AML-193 (cell line): ENCODE measurements at regions not wholly inside any gene's neighbourhood (a gene's known extent, or its start where the extent isn't known, plus 50 kb on each side); places are given as distances from the start of the nearest gene placed in this dataset.

Source experiments
- DNase-seq, 2 experiments: peaks; one replicate each; lab custom pipeline; 2025; lab: John Stamatoyannopoulos, UW

DNA sequence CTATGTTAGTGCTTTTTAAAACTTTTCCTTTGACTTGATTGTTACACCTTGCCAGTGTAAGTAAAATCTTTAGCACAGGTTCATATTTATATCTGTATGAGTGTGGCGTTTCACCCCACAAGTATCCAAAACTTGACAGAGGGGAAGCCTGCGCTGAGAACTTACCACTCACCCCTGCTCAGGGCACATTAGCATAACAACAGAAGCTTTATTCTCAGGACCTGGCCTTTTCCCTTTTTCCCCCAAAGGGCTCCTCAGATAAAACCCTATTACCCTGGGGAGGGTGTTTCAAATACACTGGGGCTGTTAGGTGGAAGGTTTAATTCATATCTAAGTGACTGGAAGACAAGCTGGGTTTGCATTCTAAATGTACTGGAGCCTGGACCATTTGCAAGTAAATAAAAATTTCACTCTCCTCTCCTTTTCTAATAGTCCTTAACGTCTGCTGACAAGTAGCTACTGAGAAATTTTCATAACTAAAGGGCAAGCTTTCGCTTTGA is 276.6 kb downstream of the RNF152 start:
- no peak for DNase-seq

GRCh38 chr18:61612517-61612916 is 279.3 kb downstream of the CDH20 start:
- no peak for DNase-seq

DNA sequence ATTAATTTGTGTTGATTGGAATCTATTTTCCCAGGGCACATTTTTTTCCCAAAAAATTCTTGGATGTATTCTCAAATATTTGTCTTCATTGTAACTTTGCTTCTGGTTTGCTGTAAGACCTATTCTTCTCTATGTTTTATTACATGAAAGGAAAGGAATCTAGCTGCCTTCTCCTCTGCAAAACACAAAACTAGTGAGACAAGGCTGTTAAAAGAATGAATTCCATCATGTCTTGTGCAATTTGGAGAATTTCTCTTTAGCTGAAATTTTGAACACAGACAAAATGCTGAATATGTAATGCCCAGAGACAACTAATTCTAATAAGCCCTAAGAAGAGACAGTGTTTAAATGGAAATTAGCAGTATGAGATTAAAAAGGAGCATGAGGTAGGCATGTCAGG is 275.9 kb downstream of the CDH20 start:
- DNase-seq: no peak

GRCh38 chr18:61608316-61608715 is 275.1 kb downstream of the CDH20 start:
- DNase-seq: no peak

DNA sequence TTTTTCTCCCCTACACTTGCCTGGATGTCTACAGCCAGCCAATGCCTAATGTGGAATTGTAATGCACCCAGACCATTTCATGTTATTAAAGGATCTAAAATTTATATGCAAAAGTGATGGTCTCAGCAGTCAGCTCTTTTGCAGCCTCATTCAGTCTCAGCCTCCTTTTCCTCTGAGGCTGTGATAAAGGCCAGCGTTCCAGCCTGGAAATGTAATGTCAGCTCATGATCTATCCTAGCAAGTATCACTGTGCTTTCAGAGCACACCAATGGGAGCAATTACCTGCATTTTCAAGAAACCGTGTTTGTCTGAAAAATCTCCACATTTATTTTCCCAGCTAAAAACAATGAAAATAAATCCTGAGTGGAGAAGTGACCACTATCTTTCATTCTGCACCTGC is 274.6 kb downstream of the CDH20 start:
- DNase-seq: no peak

DNA sequence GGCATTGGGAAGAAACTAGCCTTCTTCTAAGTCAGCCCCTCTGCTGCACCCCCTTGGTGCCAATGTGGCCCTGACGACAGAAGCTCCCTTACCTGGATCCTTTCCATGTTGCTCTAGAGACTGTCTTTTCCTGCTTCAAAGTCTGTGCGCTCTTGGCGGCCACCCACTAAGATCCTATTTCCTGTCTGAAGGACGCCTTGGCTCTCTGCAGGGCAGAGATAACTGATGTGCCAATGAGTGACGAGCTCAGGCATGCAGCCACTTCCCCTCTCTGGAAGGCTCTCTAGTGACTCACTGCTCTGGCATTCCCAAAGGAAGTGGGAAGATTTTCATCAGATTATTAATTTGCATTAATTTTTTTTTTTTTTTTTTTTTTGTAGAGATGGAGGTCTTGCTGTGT is 273.5 kb downstream of the CDH20 start:
- no peak for DNase-seq

DNA sequence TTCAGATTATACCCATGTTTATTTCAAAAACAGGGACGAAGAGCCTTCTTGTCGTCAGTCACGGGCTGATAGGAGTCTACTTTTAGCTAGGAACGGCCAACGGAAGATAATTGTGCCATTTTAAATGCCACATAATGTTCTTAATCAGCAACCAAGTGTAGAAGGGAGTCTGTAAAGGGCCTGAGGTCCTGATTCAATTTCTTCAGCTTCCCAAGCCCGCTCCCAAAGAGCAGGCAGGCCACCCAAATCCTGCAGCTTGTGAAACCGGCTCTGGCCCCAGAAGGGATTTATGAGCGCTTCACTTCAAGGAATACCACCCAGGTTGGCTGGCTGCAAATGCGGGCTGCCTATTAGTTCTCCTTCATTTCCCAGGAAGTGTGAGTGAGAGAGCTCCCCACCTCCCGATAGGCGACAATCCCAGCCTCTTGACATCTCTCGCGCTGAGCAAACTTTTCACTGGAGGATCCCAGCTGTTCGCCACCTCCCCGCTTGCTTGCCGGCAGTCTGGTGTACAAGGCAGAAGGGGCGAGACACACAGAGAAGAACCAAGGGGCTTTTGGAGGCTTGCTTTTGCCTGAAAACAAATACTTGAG is 272.9 kb downstream of the CDH20 start:
- DNase-seq: no peak

- no peak for DNase-seq
Observed at GRCh38 chr18:61605376-61606067, 272.3 kb downstream of the CDH20 start.
